ENCODE measurements at regions not wholly inside any gene's neighbourhood (a gene's known extent, or its start where the extent isn't known, plus 50 kb on each side); places are given as distances from the start of the nearest gene placed in this dataset.

- Histone ChIP-seq H3K36me3 (ENCODE audit: insufficient read depth) (no peaks in the 10 kb centered on the region), H3K4me1 (ENCODE audit: insufficient read depth) (no peaks in the 10 kb centered on the region), H3K4me3 (ENCODE audit: low read depth, low read length) (no peak overlapping the region), H3K27ac (ENCODE audit: low read depth) (no peak overlapping the region)
- 77% methylated on average over 2 of the region's 2 CpGs for WGBS
- no peak for DNase-seq (ENCODE audit: extremely low spot score)
Measured at GRCh38 chr2:147792966-147793617, 51.7 kb upstream of the ACVR2A start.

GRCh38 chr2:147790580-147790979 is 54.2 kb upstream of the ACVR2A start:
- Histone ChIP-seq H3K4me1 (ENCODE audit: insufficient read depth) (no peaks in the 10 kb centered on the region), H3K36me3 (ENCODE audit: insufficient read depth) (no peaks in the 10 kb centered on the region), H3K27ac (ENCODE audit: low read depth) (no peak overlapping the region), H3K4me3 (ENCODE audit: low read depth, low read length) (no peak overlapping the region)
- WGBS = 94% methylated on average over 2 of the region's 2 CpGs
- no peak for DNase-seq (ENCODE audit: extremely low spot score)

- Histone ChIP-seq H3K4me1 (ENCODE audit: insufficient read depth) (no peaks in the 10 kb centered on the region), H3K36me3 (ENCODE audit: insufficient read depth) (no peaks in the 10 kb centered on the region), H3K4me3 (ENCODE audit: low read depth, low read length) (no peak overlapping the region), H3K27ac (ENCODE audit: low read depth) (no peak overlapping the region)
- no peak for DNase-seq (ENCODE audit: extremely low spot score)
- WGBS = 52% methylated on average over 3 of the region's 3 CpGs
Measured at GRCh38 chr2:147789720-147790119, 55.1 kb upstream of the ACVR2A start.

GRCh38 chr2:147789287-147789686 is 55.5 kb upstream of the ACVR2A start:
- WGBS = 78% methylated on average over 2 of the region's 2 CpGs
- DNase-seq (ENCODE audit: extremely low spot score) = no peak
- H3K4me3 ChIP-seq (ENCODE audit: low read depth, low read length) = no peak overlapping the region

GRCh38 chr2:147782141-147782930 is 62.5 kb upstream of the ACVR2A start:
- Histone ChIP-seq H3K27ac (ENCODE audit: low read depth) (no peak overlapping the region), H3K36me3 (ENCODE audit: insufficient read depth) (no peaks in the 10 kb centered on the region), H3K4me1 (ENCODE audit: insufficient read depth) (no peaks in the 10 kb centered on the region), H3K4me3 (ENCODE audit: low read depth, low read length) (no peak overlapping the region)
- WGBS = 81% methylated on average over 4 of the region's 4 CpGs
- no peak for DNase-seq (ENCODE audit: extremely low spot score)

More at GRCh38 chr2:147789287-147789686, 55.5 kb upstream of the ACVR2A start:
- no peaks in the 10 kb centered on the region for H3K36me3 ChIP-seq (ENCODE audit: insufficient read depth)
- no peak overlapping the region for H3K27ac ChIP-seq (ENCODE audit: low read depth)
- no peaks in the 10 kb centered on the region for H3K4me1 ChIP-seq (ENCODE audit: insufficient read depth)

DNA sequence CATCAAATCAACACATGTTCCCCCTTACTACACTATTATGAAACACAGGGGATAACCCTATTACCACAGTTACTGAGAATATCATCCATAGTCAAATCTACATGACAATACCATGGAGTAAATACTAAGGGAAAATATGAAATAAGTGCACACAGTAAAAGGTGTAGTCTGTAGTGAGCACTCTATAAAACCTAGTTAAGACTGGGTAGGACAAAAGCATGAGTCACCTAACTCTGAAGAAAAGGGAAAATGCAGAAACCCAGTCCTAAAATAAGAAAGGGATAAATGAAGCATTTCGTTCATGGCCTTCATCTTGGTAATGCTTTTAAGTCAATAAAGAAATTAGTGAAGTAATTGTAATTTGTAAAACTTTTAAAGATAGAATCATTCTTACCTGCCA is 65.4 kb upstream of the ACVR2A start:
- no peak for DNase-seq (ENCODE audit: extremely low spot score)
- H3K36me3 ChIP-seq (ENCODE audit: insufficient read depth) = no peaks in the 10 kb centered on the region
- no peak overlapping the region for H3K27ac ChIP-seq (ENCODE audit: low read depth)
- no peaks in the 10 kb centered on the region for H3K4me1 ChIP-seq (ENCODE audit: insufficient read depth)
- H3K4me3 ChIP-seq (ENCODE audit: low read depth, low read length) = no peak overlapping the region
- WGBS = 91% methylated on average over 1 of the region's 1 CpG

GRCh38 chr2:147777394-147777793 is 67.4 kb upstream of the ACVR2A start:
- Histone ChIP-seq H3K36me3 (ENCODE audit: insufficient read depth) (no peaks in the 10 kb centered on the region), H3K4me1 (ENCODE audit: insufficient read depth) (no peaks in the 10 kb centered on the region), H3K27ac (ENCODE audit: low read depth) (no peak overlapping the region), H3K4me3 (ENCODE audit: low read depth, low read length) (no peak overlapping the region)
- 46% methylated on average over 2 of the region's 2 CpGs for WGBS
- no peak for DNase-seq (ENCODE audit: extremely low spot score)

DNA sequence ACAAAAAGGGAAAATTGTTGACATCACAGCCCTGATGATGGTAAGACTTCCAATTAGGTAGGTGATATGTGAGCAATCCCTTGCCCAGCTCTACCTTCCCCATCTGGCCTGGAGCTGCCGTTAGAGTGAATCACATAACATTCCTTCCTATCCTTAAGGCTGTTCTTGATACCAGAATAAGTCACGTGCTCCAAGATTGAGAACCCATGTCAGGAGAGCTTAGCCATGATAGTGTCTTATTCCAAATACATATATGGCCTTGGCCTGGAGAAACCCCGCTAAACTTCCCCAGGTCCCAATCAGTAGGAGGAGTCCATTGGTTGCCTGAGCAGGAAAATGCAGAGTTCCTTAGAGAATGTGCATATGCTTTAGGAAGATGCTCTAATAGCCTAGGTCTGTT is 70.0 kb upstream of the ACVR2A start:
- no peak for DNase-seq (ENCODE audit: extremely low spot score)
- H3K4me3 ChIP-seq (ENCODE audit: low read depth, low read length) = no peak overlapping the region
- no peak overlapping the region for H3K27ac ChIP-seq (ENCODE audit: low read depth)
- no peaks in the 10 kb centered on the region for H3K4me1 ChIP-seq (ENCODE audit: insufficient read depth)
- WGBS = 91% methylated on average over 3 of the region's 3 CpGs
- H3K36me3 ChIP-seq (ENCODE audit: insufficient read depth) = no peaks in the 10 kb centered on the region

DNA sequence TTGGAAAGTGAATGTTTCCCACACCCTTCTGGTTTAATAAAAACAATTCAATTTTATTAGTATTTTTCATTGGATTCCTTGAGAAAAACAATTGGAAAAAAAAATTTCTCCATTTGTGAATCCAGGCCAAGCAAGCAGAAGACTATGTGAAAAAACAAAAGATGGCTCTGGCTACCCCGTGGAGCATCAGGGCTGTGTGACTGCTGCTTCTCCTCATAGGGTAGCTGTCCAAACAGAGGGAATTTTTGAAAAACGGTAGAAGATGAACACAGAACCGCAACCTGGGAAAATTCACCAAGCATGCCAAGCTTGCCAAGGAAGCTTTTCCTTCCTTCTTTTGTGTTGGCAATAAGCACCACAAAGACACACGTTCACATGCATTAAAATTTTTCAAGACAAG is 71.3 kb upstream of the ACVR2A start:
- H3K27ac ChIP-seq (ENCODE audit: low read depth) = no peak overlapping the region
- no peak overlapping the region for H3K4me3 ChIP-seq (ENCODE audit: low read depth, low read length)
- no peak for DNase-seq (ENCODE audit: extremely low spot score)
- H3K4me1 ChIP-seq (ENCODE audit: insufficient read depth) = no peaks in the 10 kb centered on the region
- no peaks in the 10 kb centered on the region for H3K36me3 ChIP-seq (ENCODE audit: insufficient read depth)
- 49% methylated on average over 4 of the region's 4 CpGs for WGBS

DNA sequence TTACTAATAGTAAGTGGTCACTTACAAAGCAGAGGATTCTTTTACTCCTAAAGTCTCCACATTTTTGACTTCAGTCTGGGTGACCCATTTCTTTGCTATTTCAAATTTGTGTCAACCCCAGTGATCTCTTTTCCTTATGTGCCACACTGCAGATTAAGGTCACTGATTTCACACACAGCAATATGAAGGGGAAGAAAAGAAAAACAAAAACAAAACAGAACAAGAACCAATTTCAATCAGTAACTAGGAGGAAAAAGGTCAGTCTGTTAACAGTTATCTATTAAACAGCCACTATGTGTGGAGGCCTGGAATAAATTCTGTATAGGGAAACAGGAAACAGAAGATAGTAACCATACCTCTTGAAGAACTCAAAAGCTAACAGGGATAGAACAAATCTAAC is 72.0 kb upstream of the ACVR2A start:
- Histone ChIP-seq H3K36me3 (ENCODE audit: insufficient read depth) (no peaks in the 10 kb centered on the region), H3K27ac (ENCODE audit: low read depth) (no peak overlapping the region), H3K4me1 (ENCODE audit: insufficient read depth) (no peaks in the 10 kb centered on the region), H3K4me3 (ENCODE audit: low read depth, low read length) (no peak overlapping the region)
- no peak for DNase-seq (ENCODE audit: extremely low spot score)

GRCh38 chr2:147763861-147764260 is 81.0 kb upstream of the ACVR2A start:
- Histone ChIP-seq H3K36me3 (ENCODE audit: insufficient read depth) (no peaks in the 10 kb centered on the region), H3K4me1 (ENCODE audit: insufficient read depth) (no peaks in the 10 kb centered on the region), H3K27ac (ENCODE audit: low read depth) (no peak overlapping the region), H3K4me3 (ENCODE audit: low read depth, low read length) (no peak overlapping the region)
- DNase-seq (ENCODE audit: extremely low spot score) = no peak

- no peak overlapping the region for H3K4me3 ChIP-seq (ENCODE audit: low read depth, low read length)
- H3K36me3 ChIP-seq (ENCODE audit: insufficient read depth) = no peaks in the 10 kb centered on the region
- DNase-seq (ENCODE audit: extremely low spot score) = no peak
- 73% methylated on average over 2 of the region's 2 CpGs for WGBS
- H3K27ac ChIP-seq (ENCODE audit: low read depth) = no peak overlapping the region
- H3K4me1 ChIP-seq (ENCODE audit: insufficient read depth) = no peaks in the 10 kb centered on the region
Measured at GRCh38 chr2:147760984-147761383, 83.8 kb upstream of the ACVR2A start.

DNA sequence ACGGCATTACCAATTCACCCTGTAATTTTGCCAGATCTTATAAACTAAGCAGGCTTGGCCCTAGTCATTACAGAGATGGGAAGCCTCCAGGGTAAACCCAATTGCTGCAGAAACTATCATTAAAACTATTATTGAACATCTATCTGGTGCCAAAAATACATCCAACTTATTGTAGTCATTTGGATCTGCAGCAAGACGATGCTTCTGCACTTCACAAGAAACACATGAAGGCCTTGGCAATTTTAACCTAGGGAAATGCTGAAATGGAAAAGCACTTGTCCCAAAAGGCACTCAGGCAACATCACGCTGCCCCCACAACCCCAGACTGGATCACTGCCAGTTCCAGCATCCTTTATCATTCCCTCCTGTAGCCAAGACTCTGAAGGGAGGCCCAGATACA is 85.3 kb upstream of the ACVR2A start:
- Histone ChIP-seq H3K36me3 (ENCODE audit: insufficient read depth) (no peaks in the 10 kb centered on the region), H3K4me3 (ENCODE audit: low read depth, low read length) (no peak overlapping the region), H3K27ac (ENCODE audit: low read depth) (no peak overlapping the region), H3K4me1 (ENCODE audit: insufficient read depth) (no peaks in the 10 kb centered on the region)
- DNase-seq (ENCODE audit: extremely low spot score) = no peak
- 68% methylated on average over 3 of the region's 3 CpGs for WGBS

DNA sequence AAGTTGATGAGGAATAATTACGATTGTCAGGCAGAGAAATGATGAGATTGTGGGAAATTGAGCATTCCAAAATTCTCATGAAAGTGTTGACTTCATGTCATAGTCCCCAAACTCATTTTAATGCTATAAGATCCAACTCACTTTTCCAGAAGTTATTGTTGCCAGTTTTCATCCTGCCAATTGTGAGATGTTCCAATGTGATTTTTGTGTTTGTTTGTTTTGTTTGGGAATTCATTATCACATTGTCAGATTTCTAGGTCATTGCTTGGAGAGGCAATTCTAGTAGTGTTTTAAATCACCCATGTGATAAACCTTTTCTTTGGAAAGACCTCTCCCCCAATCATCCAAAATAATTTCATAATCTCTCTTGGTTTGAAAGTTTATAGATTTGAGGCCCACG is 86.0 kb upstream of the ACVR2A start:
- whole genome bisulfite sequencing = 70% methylated on average over 2 of the region's 2 CpGs
- H3K4me3 ChIP-seq (ENCODE audit: low read depth, low read length) = no peak overlapping the region
- no peak for DNase-seq (ENCODE audit: extremely low spot score)
- no peaks in the 10 kb centered on the region for H3K4me1 ChIP-seq (ENCODE audit: insufficient read depth)
- H3K27ac ChIP-seq (ENCODE audit: low read depth) = no peak overlapping the region
- no peaks in the 10 kb centered on the region for H3K36me3 ChIP-seq (ENCODE audit: insufficient read depth)
